Body of pancreas (tissue), 4 donors: ENCODE measurements at regions not wholly inside any gene's neighbourhood (a gene's known extent, or its start where the extent isn't known, plus 50 kb on each side); places are given as distances from the start of the nearest gene placed in this dataset.

Experiments
- POLR2A ChIP-seq, 3 donors: fragments of 450-650 bp; IDR thresholded peaks; one replicate each; pipeline ENCODE4 v1.6.1; 2016; ENCODE audit warnings: antibody characterized with exemption in 3 of 3, mild to moderate bottlenecking in 2 of 3
- TF ChIP-seq, protein P1 (sequence below), 7 experiments: fragments of 450-650 bp in 4 of 7; fragments of 200-600 bp in 3 of 7; sonication (generic) in 3 of 7; IDR thresholded peaks; one replicate each; pipeline ENCODE4 v1.5.1; 2016 to 2019; ENCODE audit warnings: antibody characterized with exemption in 7 of 7

DNA sequence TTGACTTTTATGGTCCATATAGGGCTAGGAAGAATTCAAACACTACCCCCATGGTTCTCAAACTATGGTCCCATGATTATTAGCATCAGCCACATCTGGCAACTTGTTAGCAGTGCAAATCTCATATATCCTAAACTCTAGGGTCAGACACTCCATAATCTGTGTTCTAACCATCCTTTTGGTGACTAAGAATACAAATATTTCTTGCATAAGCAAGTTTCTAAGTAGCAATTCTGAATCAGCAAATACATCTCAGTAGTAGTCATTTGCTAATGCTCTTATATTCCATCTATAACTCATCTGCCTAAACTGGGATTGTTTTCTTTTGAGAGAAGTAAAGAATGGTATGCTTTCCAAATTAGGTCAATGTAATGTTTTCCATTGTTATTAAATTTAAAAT lies 447.3 kb downstream of the TMX3 start:
- no peak for TF ChIP-seq POLR2A (IDR thresholded peaks at IDR 0.05)
- TF ChIP-seq, protein P1, sequence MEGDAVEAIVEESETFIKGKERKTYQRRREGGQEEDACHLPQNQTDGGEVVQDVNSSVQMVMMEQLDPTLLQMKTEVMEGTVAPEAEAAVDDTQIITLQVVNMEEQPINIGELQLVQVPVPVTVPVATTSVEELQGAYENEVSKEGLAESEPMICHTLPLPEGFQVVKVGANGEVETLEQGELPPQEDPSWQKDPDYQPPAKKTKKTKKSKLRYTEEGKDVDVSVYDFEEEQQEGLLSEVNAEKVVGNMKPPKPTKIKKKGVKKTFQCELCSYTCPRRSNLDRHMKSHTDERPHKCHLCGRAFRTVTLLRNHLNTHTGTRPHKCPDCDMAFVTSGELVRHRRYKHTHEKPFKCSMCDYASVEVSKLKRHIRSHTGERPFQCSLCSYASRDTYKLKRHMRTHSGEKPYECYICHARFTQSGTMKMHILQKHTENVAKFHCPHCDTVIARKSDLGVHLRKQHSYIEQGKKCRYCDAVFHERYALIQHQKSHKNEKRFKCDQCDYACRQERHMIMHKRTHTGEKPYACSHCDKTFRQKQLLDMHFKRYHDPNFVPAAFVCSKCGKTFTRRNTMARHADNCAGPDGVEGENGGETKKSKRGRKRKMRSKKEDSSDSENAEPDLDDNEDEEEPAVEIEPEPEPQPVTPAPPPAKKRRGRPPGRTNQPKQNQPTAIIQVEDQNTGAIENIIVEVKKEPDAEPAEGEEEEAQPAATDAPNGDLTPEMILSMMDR (IDR thresholded peaks at IDR 0.05): no peak
